Fibroblast of villous mesenchyme (primary cell): ENCODE measurements at regions not wholly inside any gene's neighbourhood (a gene's known extent, or its start where the extent isn't known, plus 50 kb on each side); places are given as distances from the start of the nearest gene placed in this dataset.
"Not testable (repeated sequence)": the region's sequence is repeated elsewhere in the genome, so short reads cannot be mapped to it uniquely, and the experiment has no call there.

Source experiments
- DNase-seq: peaks from one replicate; pipeline ENCODE4 v3.0.0-alpha.2; 2010; ENCODE audit warnings: low read depth
- H3K4me3 ChIP-seq: 2 replicates; pipeline ENCODE4 v1.5.1; 2011; ENCODE audit warnings: low read depth, mild to moderate bottlenecking, low read length
- CTCF ChIP-seq: IDR thresholded peaks from 2 replicates; pipeline ENCODE4 v1.5.1; 2012; ENCODE audit warnings: low read depth, mild to moderate bottlenecking, low read length; ENCODE audit not compliant: insufficient read depth

DNA sequence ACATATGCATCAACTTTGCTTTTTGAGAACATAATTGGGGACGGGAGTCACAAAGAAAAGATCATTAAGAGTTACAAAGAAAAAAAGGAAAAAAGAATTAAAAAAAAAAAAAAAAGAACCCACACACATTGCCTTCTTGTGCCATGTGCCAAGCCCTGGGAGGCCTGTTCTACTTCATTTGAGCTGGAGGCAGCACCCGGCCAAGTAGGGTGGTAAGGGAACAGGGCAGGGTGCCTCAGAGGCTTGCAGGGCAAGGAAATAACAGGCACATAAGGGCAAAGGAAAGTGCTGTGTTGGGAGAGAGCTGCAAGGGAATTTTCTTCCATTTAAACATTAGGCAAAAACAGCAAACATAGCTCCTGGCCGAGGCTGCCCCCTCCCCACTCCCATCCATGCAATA, 418.0 kb downstream of the TMEM182 start:
- H3K4me3 ChIP-seq, result no peak overlapping the region
- DNase-seq, result no peak
- no peak for TF ChIP-seq CTCF

DNA sequence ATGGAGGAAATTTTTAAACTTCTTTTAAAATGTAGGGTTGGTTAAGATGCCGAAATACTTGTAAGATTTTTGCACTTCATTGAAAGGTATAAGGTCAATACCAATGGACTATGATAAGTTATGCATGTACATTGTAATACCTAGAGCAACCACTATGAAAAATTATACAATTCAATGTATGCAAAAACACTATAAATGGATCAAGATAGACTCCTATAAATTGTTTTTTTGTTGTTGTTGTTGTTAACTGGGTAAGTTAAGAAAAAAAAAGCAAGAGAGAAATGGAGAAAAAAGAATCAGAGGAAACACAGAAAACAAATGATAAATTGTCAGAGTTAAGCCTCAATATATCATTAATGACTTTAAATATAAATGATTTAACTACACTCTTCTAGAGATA, 421.2 kb downstream of the TMEM182 start:
- TF ChIP-seq CTCF, result no peak
- DNase-seq, result no peak
- no peak overlapping the region for H3K4me3 ChIP-seq

DNA sequence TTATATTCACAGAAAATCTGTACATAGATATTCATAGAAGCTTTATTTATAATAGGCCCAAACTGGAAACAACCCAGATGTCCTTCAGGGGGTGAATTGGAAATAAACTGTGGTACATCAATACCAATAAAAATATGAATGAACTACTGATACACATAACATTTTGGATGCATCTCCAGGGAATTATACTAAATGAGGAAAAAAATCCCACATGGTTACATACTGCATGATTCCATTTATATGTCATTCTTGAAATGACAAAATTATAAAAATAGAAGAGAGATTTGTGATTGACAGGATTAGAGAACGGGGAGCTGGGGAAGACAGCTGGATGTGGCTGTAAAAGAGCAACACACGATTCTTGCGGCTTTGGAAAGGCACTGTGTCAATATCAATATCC, 435.0 kb downstream of the TMEM182 start:
- DNase-seq, result no peak
- no peak overlapping the region for H3K4me3 ChIP-seq
- no peak for TF ChIP-seq CTCF

DNA sequence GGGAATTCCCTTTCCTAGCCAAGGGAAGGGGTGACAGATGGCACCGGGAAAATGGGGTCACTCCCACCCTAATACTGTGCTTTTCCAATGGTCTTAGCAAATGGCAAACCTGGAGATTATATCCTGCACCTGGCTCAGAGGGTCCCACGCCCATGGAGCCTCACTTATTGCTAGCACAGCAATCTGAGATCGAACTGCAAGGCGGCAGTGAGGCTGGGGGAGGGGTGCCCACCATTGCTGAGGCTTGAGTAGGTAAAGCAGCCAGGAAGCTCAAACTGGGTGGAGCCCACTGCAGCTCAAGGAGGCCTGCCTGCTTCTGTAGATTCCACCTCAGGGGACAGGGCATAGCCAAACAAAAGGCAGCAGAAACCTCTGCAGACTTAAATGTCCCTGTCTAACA, 438.9 kb downstream of the TMEM182 start:
- DNase-seq, H3K4me3 ChIP-seq: not testable (repeated sequence)

GRCh38 chr2:103208916-103209315, 447.1 kb downstream of the TMEM182 start:
- no peak for TF ChIP-seq CTCF
- no peak for DNase-seq
- no peak overlapping the region for H3K4me3 ChIP-seq

GRCh38 chr2:103213028-103213542, 451.3 kb downstream of the TMEM182 start:
- no peak overlapping the region for H3K4me3 ChIP-seq
- no peak for TF ChIP-seq CTCF
- DNase-seq, result no peak

- no peak for DNase-seq
- TF ChIP-seq CTCF, result no peak
- H3K4me3 ChIP-seq, result no peak overlapping the region
Observed at GRCh38 chr2:103218516-103218915, 456.7 kb downstream of the TMEM182 start.
